HL-60 (cell line): ENCODE measurements at regions not wholly inside any gene's neighbourhood (a gene's known extent, or its start where the extent isn't known, plus 50 kb on each side); places are given as distances from the start of the nearest gene placed in this dataset.

Experiments used
- CTCF ChIP-seq: IDR thresholded peaks from one replicate; pipeline ENCODE4 v1.5.1; 2011; ENCODE audit warnings: low read length, control low read depth, inconsistent platforms; ENCODE audit not compliant: insufficient read depth
- GABPA ChIP-seq: IDR thresholded peaks from 2 replicates; pipeline ENCODE4 v1.6.1; 2012; ENCODE audit warnings: low read depth
- POLR2AphosphoS5 ChIP-seq: IDR thresholded peaks from 2 replicates; pipeline ENCODE4 v1.6.1; 2012; ENCODE audit warnings: low read depth
- SPI1 ChIP-seq: IDR thresholded peaks from 2 replicates; pipeline ENCODE4 v1.6.1; 2012; ENCODE audit warnings: low read depth, mild to moderate bottlenecking, borderline replicate concordance

DNA sequence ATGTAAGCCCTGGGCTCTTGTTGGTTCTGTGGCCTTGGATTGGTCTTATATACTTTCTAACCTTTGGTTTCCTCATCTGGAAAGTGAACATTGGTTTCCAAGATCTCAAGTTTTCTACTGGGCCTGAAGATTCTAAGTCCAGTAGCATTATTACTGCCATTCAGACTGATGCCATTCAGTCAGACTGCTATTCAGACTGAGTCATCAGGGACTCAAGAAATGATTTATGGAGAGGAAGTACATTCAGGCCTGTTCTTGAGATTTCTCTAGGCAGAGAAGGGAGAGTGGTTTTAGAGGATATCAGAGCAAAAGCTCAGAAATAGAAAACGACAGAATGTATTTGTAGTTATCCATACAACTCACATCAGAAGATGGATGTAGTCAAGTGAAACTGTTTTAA lies 557.2 kb downstream of the NR2F2 start:
- TF ChIP-seq CTCF: no peak
- TF ChIP-seq GABPA: no peak
- no peak for TF ChIP-seq POLR2AphosphoS5
- no peak for TF ChIP-seq SPI1
